ENCODE measurements at regions not wholly inside any gene's neighbourhood (a gene's known extent, or its start where the extent isn't known, plus 50 kb on each side); places are given as distances from the start of the nearest gene placed in this dataset.

DNA sequence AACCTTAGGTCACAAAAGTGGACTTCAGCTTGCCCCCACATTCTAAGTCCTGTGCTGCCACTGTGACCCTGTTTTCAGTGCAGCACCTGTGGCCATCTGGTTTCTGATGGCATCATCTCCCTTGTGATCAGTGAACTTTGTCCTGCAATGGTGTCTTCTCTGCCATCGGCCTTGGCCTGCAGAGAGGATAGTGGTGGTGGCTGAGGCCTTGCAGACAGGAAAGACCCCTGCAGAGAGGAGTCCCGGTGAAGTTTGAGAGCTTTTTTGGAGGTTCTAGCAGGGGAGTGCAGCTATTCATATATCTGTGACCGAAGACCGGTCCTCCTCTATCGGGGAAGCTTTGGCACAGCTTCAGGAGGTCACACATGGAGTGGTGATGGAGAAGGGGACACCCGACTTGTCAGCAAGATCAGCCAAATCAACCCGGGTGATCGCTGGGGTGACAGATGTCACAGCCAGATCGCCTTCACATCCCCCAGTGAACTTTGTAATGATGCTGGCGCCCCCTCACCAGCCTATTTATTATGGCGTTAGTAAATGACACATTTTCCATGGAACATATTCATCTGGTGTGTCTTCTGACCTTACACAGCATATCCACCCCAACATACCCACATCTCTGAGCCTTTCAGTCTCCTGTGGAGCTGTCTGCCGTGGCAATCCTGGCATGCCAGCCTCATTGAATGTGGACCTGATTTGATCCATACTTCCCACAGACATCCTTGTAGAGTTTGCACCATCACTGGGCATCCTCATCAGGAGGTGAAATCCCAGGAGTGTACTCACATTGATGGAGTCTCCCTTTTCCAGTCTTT is 136.1 kb downstream of the PAPOLA start:
- DNase-seq = no peak

DNA sequence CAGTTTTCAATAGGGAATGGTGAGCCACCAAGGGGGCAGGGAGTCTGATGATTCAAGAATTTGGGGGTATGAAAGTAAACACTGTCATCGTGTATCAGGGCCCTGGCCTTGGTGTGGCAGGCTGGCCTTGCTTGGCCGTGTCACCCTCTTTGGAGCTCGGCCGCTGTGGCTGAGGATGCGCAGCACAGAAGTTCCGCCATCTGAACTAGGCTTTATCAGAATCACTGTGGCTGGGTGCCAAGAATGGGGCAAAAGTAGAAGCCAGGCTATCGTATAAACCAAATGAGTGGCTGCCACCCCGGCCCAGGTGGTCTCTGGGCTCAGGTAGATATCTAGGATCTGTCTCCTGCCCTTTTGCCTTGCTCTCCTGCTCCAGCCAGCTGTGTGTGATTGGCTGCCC is 137.4 kb downstream of the PAPOLA start:
- no peak for DNase-seq

DNA sequence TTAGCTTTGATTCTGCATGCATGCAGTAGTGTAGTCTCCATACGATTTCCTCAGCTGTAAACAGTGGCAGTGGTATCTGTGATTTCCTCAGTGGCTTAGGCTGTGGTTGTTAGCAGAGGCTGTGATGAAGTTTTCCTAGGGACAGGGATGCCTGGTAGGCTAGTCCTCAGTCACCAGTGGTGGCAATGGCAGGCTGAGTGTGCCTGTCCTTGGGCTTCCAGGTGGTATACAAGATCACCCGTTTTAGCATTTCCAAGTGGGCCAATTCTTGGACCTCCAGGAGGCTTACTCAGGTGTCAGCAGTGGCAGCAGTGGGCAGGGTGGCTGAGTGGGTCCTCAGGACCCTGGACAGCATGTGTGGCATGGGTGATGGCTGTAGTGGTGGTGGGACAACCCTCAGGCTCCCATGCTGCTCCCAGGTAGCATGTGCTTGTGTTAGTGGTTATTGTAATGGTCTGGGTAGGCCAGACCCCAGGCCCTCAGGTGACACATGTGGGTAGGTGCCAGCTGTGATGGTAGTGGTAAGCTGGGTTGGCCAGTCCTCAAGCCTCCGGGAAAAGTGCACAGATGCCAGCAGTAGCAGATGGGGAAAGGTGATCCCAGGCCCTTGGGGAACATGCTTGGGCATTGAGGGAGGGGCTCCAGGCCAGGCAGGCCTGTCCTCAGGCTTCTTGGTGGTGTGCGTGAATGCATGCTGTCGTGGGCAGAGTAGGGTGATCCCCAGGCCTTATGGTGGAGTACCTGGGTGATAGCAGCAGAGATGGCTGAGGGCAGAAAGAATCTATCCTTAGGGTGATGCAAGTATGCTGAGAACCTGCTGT is 146.5 kb downstream of the PAPOLA start:
- DNase-seq = no peak

DNA sequence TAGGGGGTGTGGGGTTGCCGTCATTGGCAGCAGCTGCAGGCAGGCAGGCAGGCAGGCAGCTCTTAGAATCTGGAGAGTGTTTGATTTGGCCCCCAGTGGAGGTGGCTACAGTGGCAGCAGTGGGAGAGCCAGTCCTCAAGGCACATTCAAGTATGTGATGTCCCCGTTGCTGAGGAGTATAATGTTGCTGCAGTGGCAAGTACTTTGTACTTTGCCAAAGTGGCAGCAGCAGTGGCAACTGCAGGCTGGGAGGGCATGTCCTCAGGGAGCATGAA is 147.1 kb downstream of the PAPOLA start:
- no peak for DNase-seq

DNA sequence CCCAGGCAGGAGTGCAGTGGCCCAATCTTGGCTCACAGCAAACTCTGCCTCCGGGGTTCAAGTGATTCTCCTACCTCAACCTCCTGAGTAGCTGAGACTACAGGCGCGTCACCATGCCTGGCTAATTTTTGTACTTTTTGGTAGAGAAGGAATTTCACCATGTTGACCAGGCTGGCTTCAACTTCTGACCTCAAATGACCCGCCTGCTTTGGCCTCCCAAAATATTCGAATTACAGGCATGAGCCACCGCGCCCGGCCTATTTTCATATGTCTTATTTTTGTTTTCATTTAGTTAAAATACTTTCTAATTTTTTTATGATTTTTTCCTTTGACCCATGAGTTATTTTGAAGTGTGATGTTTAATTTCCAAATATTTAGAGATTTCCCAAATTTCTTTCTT is 143.6 kb upstream of the VRK1 start:
- no peak for DNase-seq

DNA sequence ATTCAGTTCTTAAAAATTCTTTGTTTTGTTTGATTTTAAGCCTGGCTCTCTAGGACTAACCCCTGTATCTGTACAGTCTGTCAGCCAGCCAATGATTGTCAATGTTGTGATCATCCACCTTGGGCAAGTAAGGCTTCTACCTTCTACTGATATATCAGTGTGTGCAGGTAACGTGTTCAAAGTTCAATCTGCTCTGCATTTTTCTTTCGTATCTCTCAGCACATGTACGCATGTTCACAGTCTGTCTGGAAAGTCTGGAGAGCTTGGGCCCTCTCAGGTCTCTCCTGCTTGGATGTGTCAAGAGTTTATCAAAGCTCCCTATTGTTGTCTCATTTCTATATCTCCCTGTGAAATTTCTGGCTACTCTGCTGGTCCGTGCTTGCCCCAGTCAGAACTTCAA is 138.6 kb upstream of the VRK1 start:
- no peak for DNase-seq

DNA sequence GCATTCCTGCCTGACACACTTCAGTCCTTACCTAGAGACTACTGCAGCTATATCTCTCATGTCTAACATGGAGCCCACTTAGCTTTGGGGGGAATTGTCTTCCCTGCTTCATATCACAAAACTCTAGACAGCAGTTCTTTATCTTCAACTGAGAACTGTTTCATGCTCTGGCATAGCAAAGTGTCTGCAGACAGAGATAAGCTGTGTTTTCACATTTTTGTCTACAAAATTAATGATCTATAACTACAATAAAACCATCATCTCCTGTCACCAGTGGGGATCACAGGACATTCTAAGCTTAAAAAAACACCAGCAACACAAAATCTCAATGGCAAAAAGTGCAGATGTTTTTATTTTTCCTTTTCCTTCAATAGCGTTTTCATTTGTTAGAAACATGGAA is 137.1 kb upstream of the VRK1 start:
- no peak for DNase-seq

DNA sequence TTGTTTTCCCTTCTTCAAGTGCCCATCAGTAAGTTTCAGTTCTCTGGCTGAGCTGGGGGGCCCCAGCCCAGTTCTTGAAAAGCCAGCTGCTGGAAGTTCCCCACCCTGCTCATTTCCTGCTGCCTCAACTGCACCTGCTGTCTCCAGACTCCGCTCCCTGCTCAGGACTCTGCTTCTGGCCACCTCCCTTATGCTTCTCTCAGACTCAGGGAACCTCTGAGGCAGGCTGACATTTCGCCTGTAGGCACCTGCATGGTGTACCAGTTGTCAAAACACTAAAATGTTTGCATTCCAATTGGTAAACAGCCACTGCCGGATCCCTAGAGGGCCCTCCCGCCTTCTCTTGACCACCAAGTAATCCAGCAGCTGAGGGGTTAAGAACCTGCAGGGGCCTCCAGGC is 136.5 kb upstream of the VRK1 start:
- no peak for DNase-seq

DNA sequence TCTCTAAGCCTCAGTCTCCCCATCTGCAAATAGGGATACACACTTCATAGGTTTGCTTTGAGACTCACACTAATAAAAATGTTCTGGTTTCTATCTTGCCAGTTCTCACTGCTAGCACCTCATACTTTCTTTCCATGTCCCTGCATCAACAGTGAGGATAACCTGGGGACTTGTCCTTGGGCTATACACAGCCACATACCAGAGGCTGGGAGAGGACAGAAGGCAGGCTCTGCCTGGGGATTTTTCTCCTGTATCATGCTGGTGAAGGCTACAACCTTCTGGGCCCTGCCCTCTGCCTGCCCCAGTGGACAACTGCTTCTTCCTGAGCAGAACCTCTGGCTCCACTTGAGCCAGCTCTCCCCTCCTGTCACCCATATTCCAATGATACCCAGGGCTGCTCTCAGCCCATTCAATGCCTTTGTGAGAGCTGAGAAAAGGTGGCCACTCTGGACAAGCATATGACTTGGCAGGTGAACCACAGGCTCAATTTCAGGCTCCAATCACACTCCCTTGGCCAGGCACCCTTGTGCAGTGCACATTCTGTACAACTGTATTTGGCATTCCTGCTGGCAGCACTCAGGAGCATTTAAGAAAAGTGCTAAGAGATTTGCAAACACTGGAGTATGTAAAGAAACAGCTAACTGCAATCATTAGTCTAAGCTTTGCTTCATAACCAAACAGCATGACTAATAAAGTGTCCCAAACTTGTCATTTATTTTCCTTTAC is 135.8 kb upstream of the VRK1 start:
- DNase-seq = no peak

DNA sequence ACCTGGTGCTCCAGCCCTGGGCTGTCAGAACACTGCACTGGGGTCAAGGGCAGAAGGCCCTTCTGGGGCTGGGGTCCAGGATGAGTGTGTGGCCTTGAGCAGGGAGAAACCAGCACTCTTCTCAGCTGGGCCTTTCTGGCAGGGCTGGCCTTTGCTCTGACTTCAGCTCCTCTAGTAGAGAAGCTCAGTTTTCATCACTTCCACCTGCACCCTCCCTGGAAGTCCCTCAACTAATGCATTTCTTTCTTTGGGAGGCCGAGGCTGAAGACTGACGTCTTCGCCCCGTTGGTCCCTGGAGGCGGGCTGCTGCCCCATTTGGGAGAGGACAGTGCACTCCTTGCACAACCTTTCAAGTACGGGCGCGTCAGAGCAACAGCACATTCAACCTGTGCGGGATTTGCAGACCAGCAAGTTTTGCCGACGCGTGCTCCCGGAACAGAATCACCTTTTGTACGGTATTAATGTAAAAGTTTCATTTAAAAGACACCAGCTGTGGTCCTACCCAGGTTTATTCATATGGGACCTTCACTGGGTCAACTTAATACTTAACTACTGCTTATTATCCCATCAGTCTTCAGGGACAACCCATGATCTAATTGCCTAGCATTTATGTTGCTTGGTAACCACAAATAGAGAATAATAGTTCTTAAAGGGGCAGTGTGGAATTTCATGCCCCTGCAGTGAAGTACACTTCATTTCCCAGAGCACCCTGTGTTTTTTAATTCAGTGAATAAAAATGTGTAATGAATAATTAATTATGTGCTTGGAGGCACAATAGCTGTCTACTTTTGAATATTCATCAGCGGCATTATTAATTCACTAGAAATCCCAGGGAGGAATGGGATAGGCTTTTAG is 134.8 kb upstream of the VRK1 start:
- DNase-seq = no peak

DNA sequence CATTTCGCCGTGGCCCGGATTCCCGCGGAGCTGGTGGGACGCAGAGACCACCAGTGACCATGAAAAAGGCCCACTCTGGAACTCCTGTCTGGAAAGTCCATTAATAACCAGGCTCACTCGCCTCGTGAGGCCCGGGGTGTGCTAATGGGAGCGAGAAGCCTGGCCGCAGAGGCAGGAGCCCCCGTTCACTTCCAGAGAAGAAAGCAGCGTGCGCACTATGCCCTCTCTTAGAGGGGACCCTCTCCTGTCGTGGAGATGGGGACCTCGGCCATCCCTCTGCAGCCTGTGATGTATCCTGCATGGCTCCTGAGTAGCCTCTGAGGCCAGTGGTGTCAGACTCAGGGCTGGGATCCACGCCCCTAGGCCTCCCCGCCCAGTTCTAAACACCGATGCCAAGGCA is 134.1 kb upstream of the VRK1 start:
- no peak for DNase-seq

DNA sequence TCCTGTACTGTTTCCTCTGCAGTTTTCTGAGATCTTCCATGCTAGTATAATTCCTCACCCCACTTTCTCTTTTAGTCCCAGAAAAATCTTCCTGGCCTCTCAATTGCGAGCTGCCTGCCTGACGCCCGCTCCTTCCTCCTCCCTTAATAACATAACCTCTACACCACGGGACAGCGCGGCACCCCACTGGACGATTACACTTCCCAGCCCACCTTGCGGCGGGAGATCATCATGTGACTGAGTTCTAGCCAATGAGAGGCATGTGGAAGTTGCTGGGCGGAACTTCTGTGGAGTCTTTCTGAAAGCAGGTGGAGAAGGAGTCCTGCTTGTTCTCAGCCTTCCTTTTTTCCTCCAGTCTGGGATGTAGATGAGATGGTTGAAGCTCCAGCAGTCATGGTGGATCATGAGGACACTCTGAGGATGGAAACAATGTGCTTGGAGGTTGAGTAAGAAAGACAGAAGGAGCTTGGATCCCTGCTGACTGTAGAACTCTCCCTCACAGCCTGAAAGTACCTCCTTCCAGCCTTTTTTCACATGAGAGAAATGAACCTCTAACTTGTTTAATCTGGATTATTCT is 133.6 kb upstream of the VRK1 start:
- no peak for DNase-seq

DNA sequence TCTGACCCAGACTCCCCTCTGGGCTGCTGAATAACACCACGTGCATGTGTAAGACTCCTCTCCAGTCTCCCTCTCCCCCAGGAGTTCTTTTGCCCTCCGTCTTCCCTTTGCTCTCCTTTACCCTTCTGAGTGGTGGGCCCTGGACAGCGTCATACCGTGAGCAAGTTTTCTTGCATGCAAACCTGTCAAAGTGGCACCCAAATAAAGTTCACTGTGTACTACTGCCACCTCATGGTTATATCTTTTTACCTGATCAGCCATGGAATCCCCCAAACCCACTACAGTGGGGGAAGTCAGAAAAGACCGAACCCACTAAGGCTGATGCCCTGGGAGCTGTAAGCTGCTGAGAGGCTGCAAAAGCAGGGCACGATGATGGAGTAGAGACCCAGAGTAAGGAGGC is 131.1 kb upstream of the VRK1 start:
- no peak for DNase-seq

DNA sequence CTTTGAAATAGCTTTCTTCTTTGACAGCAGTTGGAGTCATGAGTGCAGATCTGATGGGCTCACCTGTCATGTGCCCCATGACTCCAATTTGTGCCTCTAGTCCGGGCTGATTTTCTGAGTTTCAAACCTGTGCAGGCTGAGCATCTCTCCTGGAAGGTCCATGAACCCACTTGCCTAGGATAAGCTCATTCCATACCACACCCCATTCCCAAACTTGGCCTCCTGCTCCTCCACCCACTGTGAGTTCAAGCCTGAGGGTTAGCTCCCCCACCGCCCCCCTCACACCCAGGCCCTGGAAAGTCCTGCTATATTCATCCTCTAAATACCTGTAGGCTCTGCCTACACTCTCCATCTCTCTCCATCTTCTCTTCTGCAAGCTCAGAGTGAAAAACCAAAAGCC is 126.8 kb upstream of the VRK1 start:
- no peak for DNase-seq

DNA sequence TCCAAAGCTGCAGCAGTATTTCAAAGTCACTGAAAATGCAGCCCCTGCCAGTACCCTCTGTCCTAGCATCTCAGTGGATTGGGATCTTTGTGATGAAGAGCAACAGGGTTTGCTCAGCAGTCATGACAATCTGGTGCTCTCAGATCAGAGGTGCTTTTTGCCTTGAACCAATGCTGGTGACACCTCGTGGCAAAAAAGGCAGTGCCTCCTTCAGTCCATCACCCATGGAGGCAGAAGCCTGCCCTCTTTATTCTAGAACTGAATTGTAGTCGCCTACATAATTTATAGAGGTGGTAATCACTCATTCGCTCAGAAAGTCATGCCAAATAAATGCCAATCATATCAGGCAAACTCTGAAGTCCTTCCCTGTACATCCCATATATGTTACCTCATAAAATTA is 126.0 kb upstream of the VRK1 start:
- no peak for DNase-seq

DNA sequence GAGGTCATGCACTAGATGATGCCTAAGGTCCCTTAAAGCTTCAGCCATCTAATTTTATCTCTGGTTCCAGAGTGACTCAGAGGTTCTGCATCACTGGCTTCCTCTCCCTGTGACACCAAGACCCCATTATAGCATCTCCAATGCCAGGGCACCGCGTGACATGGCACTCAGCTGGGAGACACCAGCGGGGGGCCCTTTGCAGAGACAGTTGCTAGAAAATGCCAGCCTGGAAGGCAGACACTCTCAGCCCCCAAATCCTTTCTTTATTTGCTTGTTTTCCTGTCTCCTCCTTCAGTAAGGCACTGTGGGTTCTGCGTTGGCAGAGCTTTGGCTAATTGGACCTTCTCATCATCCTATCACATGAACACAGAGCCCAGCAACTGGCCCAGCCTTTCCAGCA is 123.5 kb upstream of the VRK1 start:
- DNase-seq = no peak

DNA sequence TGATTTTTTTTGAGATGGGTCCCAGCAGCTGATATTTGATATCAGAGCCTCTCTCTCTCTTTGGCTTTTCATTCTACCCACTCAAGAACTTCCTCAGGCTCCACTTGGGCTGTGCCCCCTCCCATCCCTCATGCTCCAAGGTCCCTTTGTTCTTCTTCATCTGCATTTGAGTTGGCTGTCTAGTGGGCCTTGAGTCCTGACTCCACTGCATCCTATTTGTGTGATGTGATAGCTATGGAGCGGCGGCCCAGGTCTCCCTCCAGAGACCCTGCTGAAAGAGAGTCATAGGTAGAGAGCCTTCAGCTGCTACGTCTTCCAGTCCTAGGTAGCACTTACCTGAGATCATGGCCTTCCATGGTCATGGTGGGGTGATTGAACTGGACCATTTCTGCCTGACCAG is 123.1 kb upstream of the VRK1 start:
- DNase-seq = no peak

DNA sequence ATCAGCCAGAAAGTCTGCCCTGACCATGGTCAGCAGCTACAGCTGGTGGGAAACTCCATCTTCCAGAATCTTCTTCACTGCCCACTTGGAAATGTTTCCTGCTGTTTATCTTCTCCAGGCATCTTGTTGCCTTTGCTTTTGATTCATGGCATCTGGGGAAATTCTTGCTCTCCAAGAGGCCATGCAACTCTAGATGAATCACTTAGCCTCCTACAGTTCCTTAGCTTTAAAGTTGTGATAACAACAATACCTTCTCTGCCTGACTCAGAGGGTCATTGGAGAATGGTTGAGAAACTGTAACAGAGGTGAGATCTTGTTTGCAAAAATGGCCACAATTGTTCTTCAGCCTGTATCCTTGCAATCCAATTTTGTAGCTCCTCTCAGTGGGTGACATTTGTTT is 121.0 kb upstream of the VRK1 start:
- no peak for DNase-seq

DNA sequence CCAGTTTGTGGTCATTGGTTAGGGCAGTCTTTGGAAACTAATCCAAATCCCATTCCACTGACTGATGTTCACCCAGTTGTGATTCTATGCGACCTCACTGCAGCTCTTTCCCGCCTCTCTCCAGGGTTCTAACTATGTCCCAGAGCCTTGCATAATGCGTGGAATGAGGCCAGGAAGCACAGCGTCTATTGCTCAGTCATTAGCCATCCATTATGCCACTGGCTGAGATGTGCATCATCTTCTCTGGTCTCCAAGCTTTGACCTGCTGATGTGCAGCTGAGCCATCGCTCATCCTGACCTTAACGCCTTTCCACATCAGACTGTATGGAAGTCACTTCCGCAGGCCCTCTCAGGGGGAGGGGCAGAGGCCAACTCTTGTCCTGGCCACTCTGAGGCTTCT is 115.4 kb upstream of the VRK1 start:
- DNase-seq = no peak

DNA sequence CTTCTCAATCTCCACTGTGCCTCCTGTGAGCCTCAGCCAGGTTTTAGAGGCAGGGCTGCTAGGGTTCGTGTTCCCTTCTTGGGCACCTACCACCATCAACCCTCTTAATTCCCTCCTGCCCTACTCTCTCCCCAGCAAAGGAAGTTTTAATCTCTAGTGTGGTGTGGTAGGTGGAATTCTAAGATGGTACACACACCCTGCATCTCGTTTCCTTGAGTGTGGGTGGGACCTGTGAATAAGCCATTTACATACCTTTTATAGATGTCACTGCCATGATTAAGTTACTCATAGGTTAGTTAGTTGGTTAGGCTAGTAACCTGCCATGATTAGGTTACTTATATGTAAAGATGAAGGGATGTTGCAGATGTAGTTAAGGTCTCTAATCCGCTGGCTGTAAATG is 114.8 kb upstream of the VRK1 start:
- DNase-seq = no peak

DNA sequence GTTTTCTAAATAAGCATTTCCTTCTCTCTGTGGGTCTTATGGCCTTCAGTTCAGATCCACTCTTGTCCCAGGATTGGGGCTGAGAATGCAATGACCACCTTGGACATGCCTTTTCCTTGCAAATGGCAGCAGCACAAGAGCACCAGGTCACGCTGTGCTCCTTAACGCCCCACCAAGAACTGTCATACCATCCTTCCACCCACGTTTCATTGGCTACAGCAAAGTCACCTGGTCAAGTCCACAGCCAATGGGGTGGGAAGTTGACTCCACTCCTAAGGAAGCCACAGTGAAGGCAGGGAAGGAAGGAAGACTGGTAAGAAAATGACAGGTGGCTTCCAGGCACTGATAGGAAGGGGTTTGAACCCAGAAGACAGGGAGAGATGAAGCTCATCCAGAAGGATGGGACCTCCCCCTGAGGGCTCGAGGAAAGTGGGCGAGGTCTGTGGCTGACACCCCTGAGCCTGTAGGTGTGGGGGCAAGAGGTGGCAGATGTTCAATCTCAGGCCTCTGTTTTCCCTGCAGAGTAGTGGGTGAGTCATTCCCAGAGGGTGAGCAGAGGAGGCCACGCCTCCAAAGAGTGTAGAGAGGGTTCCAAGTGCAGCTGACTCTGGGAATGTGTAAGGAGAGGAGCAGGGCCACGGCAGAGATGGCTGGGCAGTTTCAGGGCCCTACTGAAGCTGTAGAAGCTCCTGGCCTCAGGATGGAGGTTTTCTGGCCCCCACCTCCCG is 113.5 kb upstream of the VRK1 start:
- no peak for DNase-seq

DNA sequence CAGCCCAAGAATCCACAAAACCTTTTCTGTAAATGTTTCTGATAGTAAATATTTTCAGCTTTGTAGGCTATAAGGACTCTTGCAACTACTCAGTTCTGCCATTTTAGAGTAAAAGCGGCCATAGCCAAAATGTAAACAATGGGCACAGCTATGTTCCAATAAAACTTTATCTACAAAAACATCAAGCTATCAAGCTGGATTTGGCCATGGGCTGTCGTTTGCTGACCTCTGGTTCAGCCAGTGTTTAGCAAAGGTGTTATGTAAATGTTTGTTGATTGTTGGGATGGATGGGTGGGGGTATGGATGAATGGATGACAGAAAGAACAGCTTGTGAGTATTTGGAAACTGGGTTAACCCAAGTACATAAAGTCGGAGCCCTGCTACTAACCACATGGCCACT is 111.1 kb upstream of the VRK1 start:
- no peak for DNase-seq

Data from CD4-positive, alpha-beta T cell treated with Interleukin-15 for 1 hour (primary cell).